ENCODE measurements at regions not wholly inside any gene's neighbourhood (a gene's known extent, or its start where the extent isn't known, plus 50 kb on each side); places are given as distances from the start of the nearest gene placed in this dataset.

DNA sequence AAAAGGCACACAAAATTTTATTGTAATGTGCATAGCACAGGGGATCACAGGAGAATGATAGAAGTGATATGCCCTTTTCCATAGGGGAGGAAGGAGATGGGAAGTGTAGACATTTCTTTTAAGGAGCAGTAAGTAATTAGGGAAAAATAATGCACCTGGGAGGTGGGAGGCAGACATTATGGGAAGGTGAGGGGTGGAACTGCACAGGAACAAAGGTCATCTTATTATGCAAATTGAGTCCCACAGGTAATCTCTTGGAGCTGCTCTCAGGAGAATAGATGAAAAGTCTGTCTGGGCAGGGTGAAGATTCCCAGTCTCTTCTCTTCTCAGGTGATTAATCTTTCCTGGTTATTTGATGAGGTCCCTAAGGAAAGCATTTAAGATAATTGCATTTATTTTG lies 331.5 kb downstream of the ENC1 start:
- Histone ChIP-seq H3K36me3 (no peaks in the 10 kb centered on the region), H3K9me3 (no peaks in the 10 kb centered on the region), H3K27ac (no peak overlapping the region), H3K27me3 (peaks cover 22% of the 10 kb centered on the region), H3K4me3 (ENCODE audit: low read depth in 1 of 2, low read length in 1 of 2) (no peak overlapping the region), H3K4me1 (ENCODE audit: control insufficient read depth in 1 of 2, insufficient read depth in 1 of 2, low read depth in 1 of 2, low read length in 1 of 2) (no peaks in the 10 kb centered on the region)
- TF ChIP-seq, protein P1, sequence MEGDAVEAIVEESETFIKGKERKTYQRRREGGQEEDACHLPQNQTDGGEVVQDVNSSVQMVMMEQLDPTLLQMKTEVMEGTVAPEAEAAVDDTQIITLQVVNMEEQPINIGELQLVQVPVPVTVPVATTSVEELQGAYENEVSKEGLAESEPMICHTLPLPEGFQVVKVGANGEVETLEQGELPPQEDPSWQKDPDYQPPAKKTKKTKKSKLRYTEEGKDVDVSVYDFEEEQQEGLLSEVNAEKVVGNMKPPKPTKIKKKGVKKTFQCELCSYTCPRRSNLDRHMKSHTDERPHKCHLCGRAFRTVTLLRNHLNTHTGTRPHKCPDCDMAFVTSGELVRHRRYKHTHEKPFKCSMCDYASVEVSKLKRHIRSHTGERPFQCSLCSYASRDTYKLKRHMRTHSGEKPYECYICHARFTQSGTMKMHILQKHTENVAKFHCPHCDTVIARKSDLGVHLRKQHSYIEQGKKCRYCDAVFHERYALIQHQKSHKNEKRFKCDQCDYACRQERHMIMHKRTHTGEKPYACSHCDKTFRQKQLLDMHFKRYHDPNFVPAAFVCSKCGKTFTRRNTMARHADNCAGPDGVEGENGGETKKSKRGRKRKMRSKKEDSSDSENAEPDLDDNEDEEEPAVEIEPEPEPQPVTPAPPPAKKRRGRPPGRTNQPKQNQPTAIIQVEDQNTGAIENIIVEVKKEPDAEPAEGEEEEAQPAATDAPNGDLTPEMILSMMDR (IDR thresholded peaks at IDR 0.05), result no peak

DNA sequence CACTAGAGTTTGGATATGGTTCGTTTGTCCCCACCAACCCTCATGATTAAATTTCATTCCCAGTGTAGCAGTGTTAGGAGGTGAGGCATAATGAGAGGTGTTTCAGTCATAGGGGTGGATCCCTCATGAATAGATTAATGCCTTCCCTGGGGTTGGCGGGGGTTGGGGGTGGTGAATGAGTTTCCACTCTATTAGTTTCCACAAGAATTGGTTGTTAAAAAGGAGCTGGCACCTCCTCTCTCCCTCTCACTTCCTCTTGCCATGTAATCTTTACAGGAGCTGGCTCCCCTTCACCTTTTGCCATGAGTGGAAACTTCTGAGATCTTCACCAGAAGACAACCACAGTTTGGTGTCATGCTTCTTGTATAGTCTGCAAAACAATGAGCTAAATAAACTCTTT lies 333.7 kb downstream of the ENC1 start:
- Histone ChIP-seq H3K27me3 (peaks cover 14% of the 10 kb centered on the region), H3K36me3 (no peaks in the 10 kb centered on the region), H3K27ac (no peak overlapping the region), H3K4me3 (ENCODE audit: low read depth in 1 of 2, low read length in 1 of 2) (no peak overlapping the region), H3K4me1 (ENCODE audit: control insufficient read depth in 1 of 2, insufficient read depth in 1 of 2, low read depth in 1 of 2, low read length in 1 of 2) (no peaks in the 10 kb centered on the region), H3K9me3 (no peaks in the 10 kb centered on the region)
- TF ChIP-seq, protein P1 (IDR thresholded peaks at IDR 0.05), result no peak

DNA sequence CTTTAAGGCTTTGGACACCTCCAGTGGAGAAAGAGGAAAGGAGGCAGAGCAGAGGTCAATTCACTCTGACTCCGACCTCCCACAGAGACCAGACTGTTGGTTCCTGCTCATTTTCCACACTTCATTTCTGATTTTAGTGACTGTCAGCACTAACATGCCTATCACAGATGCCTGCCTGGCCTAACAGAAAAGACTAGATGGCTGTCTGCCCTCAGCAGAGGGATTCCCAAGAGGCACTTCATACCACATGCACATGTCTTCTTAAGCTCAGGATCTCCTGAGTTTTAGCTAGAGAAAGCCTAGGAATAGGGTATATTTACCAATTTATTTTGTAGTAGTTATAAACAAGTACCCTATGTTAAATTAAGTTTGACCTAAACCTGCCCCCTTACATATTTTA lies 336.0 kb downstream of the ENC1 start:
- no peaks in the 10 kb centered on the region for H3K4me1 ChIP-seq (ENCODE audit: control insufficient read depth in 1 of 2, insufficient read depth in 1 of 2, low read depth in 1 of 2, low read length in 1 of 2)
- TF ChIP-seq, protein P1 (IDR thresholded peaks at IDR 0.05), result no peak
- H3K27ac ChIP-seq, result no peak overlapping the region
- no peaks in the 10 kb centered on the region for H3K9me3 ChIP-seq
- H3K36me3 ChIP-seq, result no peaks in the 10 kb centered on the region
- no peak overlapping the region for H3K4me3 ChIP-seq (ENCODE audit: low read depth in 1 of 2, low read length in 1 of 2)
- no peaks in the 10 kb centered on the region for H3K27me3 ChIP-seq

DNA sequence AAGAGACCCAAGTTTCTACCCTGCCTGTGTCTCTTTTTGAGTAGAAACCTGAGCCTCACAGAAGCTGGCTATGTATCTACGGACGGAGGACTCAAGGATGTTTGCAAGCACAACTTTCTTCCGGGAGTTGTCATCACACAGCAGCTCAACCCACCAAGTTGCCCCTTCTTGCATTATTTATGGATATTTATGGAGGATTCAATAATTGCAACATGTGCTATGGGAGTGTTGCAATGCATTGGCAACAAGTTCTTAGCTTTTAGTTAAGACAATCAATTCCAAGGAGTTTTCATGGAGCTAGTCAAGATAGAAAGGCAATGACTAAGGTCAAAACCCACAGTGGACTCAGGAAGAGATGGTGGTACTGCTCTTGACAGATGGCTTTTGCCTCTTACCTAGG lies 336.9 kb downstream of the ENC1 start:
- no peaks in the 10 kb centered on the region for H3K9me3 ChIP-seq
- no peaks in the 10 kb centered on the region for H3K4me1 ChIP-seq (ENCODE audit: control insufficient read depth in 1 of 2, insufficient read depth in 1 of 2, low read depth in 1 of 2, low read length in 1 of 2)
- H3K27me3 ChIP-seq, result peaks cover 6% of the 10 kb centered on the region
- no peaks in the 10 kb centered on the region for H3K36me3 ChIP-seq
- no peak overlapping the region for H3K4me3 ChIP-seq (ENCODE audit: low read depth in 1 of 2, low read length in 1 of 2)
- TF ChIP-seq, protein P1 (IDR thresholded peaks at IDR 0.05), result no peak
- H3K27ac ChIP-seq, result no peak overlapping the region

DNA sequence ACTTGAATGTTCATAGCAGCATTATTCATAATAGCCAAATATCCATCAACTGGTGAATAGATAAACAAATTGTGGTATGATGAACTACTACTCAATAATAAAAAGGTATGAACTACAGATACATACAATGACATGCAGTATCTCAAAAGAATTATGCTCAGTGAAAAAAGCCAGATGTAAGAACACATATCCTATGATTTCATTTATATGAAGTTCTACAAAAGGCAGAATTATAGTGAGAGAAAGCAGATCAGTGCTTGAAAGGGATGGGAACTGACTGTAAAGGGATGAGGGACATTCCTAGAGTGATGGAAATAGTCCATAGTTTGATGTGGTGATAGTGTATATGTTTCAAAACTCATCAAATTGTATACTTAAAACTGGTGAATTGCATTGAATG lies 339.0 kb downstream of the ENC1 start:
- no peak overlapping the region for H3K4me3 ChIP-seq (ENCODE audit: low read depth in 1 of 2, low read length in 1 of 2)
- H3K27ac ChIP-seq, result no peak overlapping the region
- TF ChIP-seq, protein P1 (IDR thresholded peaks at IDR 0.05), result no peak
- H3K9me3 ChIP-seq, result no peaks in the 10 kb centered on the region
- H3K4me1 ChIP-seq (ENCODE audit: control insufficient read depth in 1 of 2, insufficient read depth in 1 of 2, low read depth in 1 of 2, low read length in 1 of 2), result no peaks in the 10 kb centered on the region
- no peaks in the 10 kb centered on the region for H3K36me3 ChIP-seq
- peaks cover 7% of the 10 kb centered on the region for H3K27me3 ChIP-seq

DNA sequence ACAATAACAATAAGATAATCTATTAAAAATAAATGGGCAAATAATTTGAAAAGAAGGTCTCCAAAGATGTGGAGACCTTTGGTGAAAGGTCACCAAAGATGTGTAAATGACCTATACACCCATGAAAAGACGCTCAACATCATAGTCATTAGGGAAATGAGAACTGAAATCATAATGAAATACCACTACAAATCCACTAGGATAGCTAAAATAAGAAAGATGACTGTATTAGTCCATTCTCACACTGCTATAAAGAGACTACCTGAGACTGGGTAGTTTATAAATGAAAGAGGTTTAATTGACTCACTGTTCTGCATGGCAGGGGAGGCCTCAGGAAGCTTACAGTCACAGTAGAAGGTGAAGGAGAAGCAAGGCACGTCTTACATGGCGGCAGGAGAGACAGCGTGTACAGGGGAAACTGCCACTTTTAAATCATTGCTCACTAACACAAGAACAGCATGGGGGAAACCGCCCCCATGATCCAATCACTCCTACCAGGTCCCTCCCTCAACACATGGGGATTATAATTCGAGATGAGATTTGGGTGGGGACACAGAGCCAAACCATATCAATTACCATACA lies 339.6 kb downstream of the ENC1 start:
- TF ChIP-seq, protein P1 (IDR thresholded peaks at IDR 0.05), result no peak
- no peak overlapping the region for H3K4me3 ChIP-seq (ENCODE audit: low read depth in 1 of 2, low read length in 1 of 2)
- H3K4me1 ChIP-seq (ENCODE audit: control insufficient read depth in 1 of 2, insufficient read depth in 1 of 2, low read depth in 1 of 2, low read length in 1 of 2), result no peaks in the 10 kb centered on the region
- H3K27me3 ChIP-seq, result peaks cover 7% of the 10 kb centered on the region
- H3K9me3 ChIP-seq, result no peaks in the 10 kb centered on the region
- H3K27ac ChIP-seq, result no peak overlapping the region
- H3K36me3 ChIP-seq, result no peaks in the 10 kb centered on the region

Measured in neutrophil (primary cell).